Fibroblast of mammary gland (primary cell): ENCODE measurements at regions not wholly inside any gene's neighbourhood (a gene's known extent, or its start where the extent isn't known, plus 50 kb on each side); places are given as distances from the start of the nearest gene placed in this dataset.

Source experiments
- DNase-seq: peaks from one replicate; pipeline ENCODE4 v3.0.0-alpha.2; 2010; ENCODE audit warnings: low read depth
- H3K4me3 ChIP-seq: 2 replicates; pipeline ENCODE4 v1.5.1; 2011; ENCODE audit warnings: low read depth, mild to moderate bottlenecking, low read length, moderate library complexity; ENCODE audit not compliant: control insufficient read depth
- TF ChIP-seq, protein P1 (sequence below): conservative IDR thresholded peaks from 2 replicates; pipeline ENCODE4 v1.5.1; 2011; ENCODE audit warnings: low read depth, low read length, inconsistent platforms; ENCODE audit not compliant: control insufficient read depth, insufficient read depth

DNA sequence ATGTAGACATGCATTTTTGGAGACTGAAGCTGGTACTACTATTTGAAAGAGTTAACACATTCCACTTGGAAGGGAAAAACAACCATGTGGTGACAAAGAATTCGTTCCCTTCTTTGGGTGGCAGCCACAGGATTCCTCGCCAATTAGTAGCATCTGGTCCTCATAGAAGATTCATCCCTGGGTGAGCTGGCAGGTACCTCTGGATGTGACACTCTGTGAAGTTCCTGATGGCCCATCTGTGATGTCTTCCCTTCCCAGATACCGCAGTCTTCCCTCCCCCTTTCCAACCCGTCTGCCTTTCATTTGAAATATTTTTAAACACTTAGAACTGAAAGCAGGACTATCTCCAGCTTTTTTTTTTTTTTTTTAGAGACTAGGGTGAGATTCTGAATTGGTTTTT, 569.5 kb downstream of the TYW1 start:
- DNase-seq: no peak
- no peak overlapping the region for H3K4me3 ChIP-seq
- TF ChIP-seq, protein P1, sequence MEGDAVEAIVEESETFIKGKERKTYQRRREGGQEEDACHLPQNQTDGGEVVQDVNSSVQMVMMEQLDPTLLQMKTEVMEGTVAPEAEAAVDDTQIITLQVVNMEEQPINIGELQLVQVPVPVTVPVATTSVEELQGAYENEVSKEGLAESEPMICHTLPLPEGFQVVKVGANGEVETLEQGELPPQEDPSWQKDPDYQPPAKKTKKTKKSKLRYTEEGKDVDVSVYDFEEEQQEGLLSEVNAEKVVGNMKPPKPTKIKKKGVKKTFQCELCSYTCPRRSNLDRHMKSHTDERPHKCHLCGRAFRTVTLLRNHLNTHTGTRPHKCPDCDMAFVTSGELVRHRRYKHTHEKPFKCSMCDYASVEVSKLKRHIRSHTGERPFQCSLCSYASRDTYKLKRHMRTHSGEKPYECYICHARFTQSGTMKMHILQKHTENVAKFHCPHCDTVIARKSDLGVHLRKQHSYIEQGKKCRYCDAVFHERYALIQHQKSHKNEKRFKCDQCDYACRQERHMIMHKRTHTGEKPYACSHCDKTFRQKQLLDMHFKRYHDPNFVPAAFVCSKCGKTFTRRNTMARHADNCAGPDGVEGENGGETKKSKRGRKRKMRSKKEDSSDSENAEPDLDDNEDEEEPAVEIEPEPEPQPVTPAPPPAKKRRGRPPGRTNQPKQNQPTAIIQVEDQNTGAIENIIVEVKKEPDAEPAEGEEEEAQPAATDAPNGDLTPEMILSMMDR: no peak

DNA sequence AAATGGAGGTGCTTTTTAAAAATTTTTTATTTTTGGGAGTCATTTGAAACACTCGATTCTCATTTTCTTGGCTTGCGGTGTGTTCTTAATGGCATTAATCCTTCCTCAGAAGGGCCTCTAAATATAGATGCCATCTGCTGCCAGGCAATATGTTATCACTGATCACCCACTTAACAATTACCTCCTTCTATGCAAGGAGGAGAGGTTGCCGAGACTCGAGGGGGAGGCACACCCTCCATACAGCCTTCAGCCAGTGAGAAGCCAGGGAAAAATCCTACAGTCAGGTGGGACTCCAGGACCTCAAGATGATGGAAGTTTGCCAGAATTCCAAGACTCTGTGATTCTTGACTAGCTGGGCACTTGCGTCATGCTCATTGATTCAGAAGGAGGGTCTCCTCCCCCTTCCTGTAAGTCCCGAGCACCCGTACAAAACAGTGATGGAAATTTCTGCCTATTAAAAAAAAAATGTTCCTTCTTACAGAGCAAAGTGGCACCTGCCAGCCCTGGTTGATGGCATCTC, 574.5 kb downstream of the TYW1 start:
- TF ChIP-seq, protein P1: no peak
- H3K4me3 ChIP-seq: no peak overlapping the region
- DNase-seq: no peak

DNA sequence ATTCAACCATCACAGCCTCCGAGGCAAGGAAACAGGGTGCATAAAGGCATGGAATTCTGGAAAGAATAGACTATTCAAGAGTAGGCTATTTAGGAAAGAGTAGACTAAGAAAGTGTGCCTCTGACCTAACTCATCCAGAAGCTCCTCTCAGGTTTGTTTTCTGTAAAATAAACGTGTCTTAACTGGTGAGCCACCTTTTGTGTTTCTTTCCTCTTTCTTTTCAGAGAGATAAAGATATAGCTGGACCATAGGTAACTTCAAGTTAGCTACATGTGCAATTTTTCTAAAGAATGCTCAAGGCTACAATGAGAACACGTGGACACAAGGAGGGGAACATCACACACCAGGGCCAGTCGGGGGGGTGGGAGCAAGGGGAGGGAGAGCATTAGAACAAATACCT, 577.0 kb downstream of the TYW1 start:
- TF ChIP-seq, protein P1: no peak
- no peak overlapping the region for H3K4me3 ChIP-seq
- no peak for DNase-seq

DNA sequence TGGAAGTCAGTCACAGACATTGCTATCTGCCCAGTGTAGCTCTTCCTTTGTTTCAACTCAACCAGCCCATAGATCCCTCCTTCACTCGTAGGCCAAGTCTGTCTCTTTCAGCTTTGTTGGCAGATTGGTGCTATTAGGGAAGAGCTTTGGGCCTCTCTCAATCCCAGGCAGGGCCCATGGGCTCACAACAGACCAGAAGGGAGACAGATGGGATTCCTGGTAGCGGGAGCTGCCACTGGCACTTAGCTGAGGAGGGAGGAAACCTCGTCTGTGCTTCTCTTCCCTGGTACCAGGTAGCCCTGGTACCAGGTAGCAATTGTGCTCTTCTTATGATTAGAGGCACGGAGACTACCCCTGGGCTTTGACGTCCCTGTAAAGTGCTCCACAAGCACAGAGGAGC, 592.0 kb downstream of the TYW1 start:
- H3K4me3 ChIP-seq: no peak overlapping the region
- TF ChIP-seq, protein P1: no peak

DNA sequence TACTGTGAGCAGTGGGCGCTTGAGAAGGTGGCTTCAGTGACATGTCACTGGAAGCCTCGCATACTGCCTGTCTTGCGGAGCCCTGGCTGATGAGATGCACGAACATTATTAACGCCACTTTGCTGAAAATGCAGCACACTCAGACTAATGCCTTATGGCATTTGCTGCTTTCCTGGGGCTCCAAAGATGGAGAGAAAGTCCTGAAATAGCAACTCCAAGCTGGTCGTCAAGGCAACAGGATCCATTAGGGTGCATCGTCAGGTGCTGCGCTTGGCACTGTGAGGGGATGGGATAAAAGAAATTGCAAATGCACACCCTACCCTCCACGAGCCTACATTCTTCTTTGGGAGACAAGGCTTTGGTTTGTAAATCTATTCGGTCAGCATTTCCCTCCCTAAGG, 592.5 kb downstream of the TYW1 start:
- TF ChIP-seq, protein P1: no peak
- no peak overlapping the region for H3K4me3 ChIP-seq
- DNase-seq: no peak

More for the DNA sequence above, 592.0 kb downstream of the TYW1 start:
- DNase-seq: no peak

DNA sequence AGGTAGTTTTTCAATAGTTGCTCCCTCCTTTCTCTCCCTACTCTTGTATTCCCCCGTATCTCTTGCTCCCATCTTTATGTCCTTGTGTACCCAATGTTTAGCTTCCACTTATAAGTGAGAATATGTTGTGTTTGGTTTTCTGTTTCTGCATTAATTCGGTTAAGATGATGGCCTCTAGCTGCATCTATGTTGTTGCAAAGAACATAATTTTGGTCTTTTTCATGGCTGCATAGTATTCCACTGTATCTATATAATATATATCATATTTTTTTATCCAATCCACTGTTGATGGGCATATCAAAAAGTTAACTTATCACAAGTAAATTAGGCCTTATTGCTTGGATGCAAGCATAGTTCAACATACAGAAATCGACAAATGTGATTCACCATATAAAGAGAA, 594.0 kb downstream of the TYW1 start:
- DNase-seq: no peak
- H3K4me3 ChIP-seq: no peak overlapping the region
- TF ChIP-seq, protein P1: no peak

DNA sequence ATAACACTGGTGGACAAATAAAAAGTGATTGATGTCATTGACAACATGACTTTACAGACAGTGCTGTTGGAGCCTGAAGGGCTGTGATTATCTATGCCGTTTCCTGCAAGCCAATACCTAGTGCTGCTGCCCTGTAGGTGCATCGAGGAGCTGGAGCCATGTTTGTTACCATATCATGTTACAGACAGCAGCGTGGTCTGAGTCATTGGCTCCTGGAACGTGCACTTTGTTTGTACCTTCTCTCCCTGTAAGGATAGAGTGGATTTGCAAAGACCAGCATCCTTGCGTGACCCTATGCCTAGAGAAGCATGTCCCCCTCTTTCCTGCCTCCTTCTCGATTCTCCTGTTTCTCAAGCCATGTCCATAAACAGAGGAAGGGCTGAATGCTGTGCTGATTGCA, 597.2 kb downstream of the TYW1 start:
- TF ChIP-seq, protein P1: no peak
- no peak overlapping the region for H3K4me3 ChIP-seq
- no peak for DNase-seq
